ENCODE measurements at regions not wholly inside any gene's neighbourhood (a gene's known extent, or its start where the extent isn't known, plus 50 kb on each side); places are given as distances from the start of the nearest gene placed in this dataset.

DNA sequence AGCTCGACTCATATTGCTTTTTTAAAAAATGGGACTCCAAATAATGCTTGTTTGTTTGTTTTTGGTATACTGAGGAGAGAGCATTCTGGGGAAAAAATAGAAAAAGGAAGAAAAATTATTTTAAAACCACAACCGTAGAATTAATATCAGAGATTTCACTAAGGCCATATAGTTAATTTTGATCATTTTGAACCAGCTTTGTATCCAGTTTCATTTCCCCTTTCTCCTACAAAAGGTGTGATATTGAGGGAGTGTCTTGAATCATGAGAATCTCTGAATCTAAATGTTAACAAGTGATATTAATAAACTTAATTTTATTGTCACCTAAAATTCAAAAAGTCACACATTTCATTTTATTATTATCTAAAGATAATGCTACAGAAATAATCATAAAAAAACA is 198.5 kb upstream of the GALNT5 start:
- intact Hi-C loops (cut with DNase I), result no loop called here
- no peaks in the 10 kb centered on the region for H3K36me3 ChIP-seq (replicated peaks in 1 of 2)
- TF ChIP-seq POLR2A (IDR thresholded peaks at IDR 0.05), result no peak
- no peak overlapping the region for H3K27ac ChIP-seq
- DNase-seq, result no peak
- H3K27me3 ChIP-seq, result no peaks in the 10 kb centered on the region
- 87 to 92% (median 89%) methylated on average over 2 of the region's 2 CpGs for WGBS, 4 donors
- no peak overlapping the region for H3K4me3 ChIP-seq
- H3K4me1 ChIP-seq (replicated peaks in 1 of 2), result peaks cover 0 to 14% of the 10 kb centered on the region in 2 donors
- no peaks in the 10 kb centered on the region for H3K9me3 ChIP-seq (replicated peaks in 1 of 3)

DNA sequence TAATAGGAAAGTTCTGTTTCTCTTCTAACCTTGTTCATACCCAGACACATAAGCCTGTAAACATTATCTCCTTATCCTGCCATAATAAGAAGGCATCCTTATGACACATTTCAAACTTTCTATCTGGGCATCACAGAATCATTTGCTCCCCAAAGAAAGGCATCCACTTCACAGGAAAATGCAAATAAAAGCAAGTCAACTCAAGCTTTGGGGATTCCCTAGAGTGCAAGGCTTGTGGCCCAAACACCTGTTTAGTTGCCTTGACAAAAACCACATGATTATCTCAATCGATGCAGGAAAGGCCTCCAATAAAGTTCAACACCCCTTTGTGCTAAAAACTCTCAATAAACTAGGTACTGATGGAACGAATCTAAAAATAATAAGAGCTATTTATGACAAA is 195.7 kb upstream of the GALNT5 start:
- WGBS, 4 donors, result 69 to 73% (median 70%) methylated on average over 2 of the region's 2 CpGs
- H3K36me3 ChIP-seq (replicated peaks in 1 of 2), result no peaks in the 10 kb centered on the region
- peaks cover 0 to 3% of the 10 kb centered on the region in 2 donors for H3K4me1 ChIP-seq (replicated peaks in 1 of 2)
- no peaks in the 10 kb centered on the region for H3K27me3 ChIP-seq
- DNase-seq, result no peak
- no peak overlapping the region for H3K4me3 ChIP-seq
- H3K27ac ChIP-seq, result no peak overlapping the region
- H3K9me3 ChIP-seq (replicated peaks in 1 of 3), result no peaks in the 10 kb centered on the region
- intact Hi-C loops (cut with DNase I), result no loop called here
- TF ChIP-seq, protein P1, sequence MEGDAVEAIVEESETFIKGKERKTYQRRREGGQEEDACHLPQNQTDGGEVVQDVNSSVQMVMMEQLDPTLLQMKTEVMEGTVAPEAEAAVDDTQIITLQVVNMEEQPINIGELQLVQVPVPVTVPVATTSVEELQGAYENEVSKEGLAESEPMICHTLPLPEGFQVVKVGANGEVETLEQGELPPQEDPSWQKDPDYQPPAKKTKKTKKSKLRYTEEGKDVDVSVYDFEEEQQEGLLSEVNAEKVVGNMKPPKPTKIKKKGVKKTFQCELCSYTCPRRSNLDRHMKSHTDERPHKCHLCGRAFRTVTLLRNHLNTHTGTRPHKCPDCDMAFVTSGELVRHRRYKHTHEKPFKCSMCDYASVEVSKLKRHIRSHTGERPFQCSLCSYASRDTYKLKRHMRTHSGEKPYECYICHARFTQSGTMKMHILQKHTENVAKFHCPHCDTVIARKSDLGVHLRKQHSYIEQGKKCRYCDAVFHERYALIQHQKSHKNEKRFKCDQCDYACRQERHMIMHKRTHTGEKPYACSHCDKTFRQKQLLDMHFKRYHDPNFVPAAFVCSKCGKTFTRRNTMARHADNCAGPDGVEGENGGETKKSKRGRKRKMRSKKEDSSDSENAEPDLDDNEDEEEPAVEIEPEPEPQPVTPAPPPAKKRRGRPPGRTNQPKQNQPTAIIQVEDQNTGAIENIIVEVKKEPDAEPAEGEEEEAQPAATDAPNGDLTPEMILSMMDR (IDR thresholded peaks at IDR 0.05), result no peak
- no peak for TF ChIP-seq POLR2A (IDR thresholded peaks at IDR 0.05)

DNA sequence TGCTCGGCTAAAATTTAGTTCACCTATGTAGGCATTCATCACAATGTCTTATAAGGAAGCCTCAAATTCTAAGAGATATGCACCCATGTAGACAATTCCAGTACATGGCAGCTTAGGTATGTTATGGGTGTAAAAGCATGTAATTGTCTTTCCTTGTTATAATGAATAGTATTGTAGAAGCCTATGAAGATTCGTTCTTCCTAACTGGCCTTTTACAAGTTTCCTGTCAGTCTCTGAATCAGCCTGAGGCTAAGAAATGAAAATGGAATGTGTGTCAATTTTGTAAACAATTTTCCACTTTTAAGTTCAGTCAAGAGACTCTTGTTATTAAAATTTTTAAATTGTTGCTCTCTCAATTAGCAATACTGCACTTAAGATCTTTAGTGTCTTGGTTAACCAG is 189.9 kb upstream of the GALNT5 start:
- no peaks in the 10 kb centered on the region for H3K4me1 ChIP-seq (replicated peaks in 1 of 2)
- no peak for TF ChIP-seq POLR2A (IDR thresholded peaks at IDR 0.05)
- TF ChIP-seq, protein P1 (IDR thresholded peaks at IDR 0.05), result no peak
- intact Hi-C loops (cut with DNase I), result no loop called here
- no peaks in the 10 kb centered on the region for H3K36me3 ChIP-seq (replicated peaks in 1 of 2)
- H3K27me3 ChIP-seq, result no peaks in the 10 kb centered on the region
- H3K9me3 ChIP-seq (replicated peaks in 1 of 3), result no peaks in the 10 kb centered on the region
- no peak overlapping the region for H3K27ac ChIP-seq
- H3K4me3 ChIP-seq, result no peak overlapping the region
- 72 to 84% (median 79%) methylated on average over 2 of the region's 2 CpGs for WGBS, 4 donors
- no peak for DNase-seq

DNA sequence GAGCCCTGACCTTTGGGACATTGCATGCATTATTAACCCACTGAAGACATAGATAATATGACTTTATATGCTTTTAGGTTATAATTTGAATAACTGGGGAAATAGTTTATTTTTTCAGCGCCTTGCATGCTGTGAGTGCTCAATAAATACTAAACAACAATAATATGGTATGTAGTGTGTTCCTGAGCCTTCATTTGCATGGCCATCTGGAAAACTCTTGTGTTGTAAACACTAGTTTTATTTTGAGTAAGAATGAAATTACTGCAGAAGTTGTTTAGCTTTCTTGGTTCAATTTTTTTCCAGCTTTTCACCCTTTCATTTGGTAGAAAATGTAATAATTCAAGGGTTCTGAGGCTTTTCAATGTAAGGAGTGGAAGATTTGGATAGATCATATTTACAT is 189.3 kb upstream of the GALNT5 start:
- TF ChIP-seq, protein P1 (IDR thresholded peaks at IDR 0.05), result no peak
- TF ChIP-seq POLR2A (IDR thresholded peaks at IDR 0.05), result no peak

DNA sequence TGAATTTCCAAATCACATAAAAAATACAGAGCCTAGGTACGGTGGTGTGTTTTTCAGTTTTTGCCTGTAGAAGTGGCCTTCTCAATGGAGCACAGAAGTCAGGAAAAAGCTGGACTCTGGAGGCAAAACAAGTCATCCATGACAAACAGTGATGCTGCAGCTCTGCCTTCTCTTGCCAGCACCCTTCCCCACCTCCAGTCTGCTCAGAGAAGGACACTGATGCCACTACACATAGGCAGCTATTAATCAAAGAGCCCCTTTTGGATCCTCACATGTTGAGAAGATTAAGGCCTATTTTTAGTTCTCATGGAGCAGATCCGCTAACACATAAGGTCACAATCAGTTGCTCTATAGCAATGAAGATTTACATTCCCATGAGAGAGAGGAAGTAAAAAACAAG is 181.6 kb upstream of the GALNT5 start:
- no peaks in the 10 kb centered on the region for H3K9me3 ChIP-seq (replicated peaks in 1 of 3)
- 60 to 76% (median 62%) methylated on average over 2 of the region's 2 CpGs for WGBS, 4 donors
- no peaks in the 10 kb centered on the region for H3K27me3 ChIP-seq
- no peak overlapping the region for H3K4me3 ChIP-seq
- no peak for TF ChIP-seq POLR2A (IDR thresholded peaks at IDR 0.05)
- TF ChIP-seq, protein P1 (IDR thresholded peaks at IDR 0.05), result no peak
- H3K27ac ChIP-seq, result no peak overlapping the region
- H3K4me1 ChIP-seq (replicated peaks in 1 of 2), result no peaks in the 10 kb centered on the region
- no peak for DNase-seq
- intact Hi-C loops (cut with DNase I), result no loop called here
- no peaks in the 10 kb centered on the region for H3K36me3 ChIP-seq (replicated peaks in 1 of 2)

More for the DNA sequence above, 189.3 kb upstream of the GALNT5 start:
- Histone ChIP-seq H3K9me3 (replicated peaks in 1 of 3) (no peaks in the 10 kb centered on the region), H3K27me3 (no peaks in the 10 kb centered on the region), H3K4me3 (no peak overlapping the region), H3K4me1 (replicated peaks in 1 of 2) (no peaks in the 10 kb centered on the region), H3K36me3 (replicated peaks in 1 of 2) (no peaks in the 10 kb centered on the region), H3K27ac (no peak overlapping the region)
- WGBS, 4 donors, result 70 to 88% (median 78%) methylated on average over 1 of the region's 1 CpG
- DNase-seq, result no peak
- intact Hi-C loops (cut with DNase I), result no loop called here

Measured in adrenal gland (tissue), 9 donors.